ENCODE measurements at regions not wholly inside any gene's neighbourhood (a gene's known extent, or its start where the extent isn't known, plus 50 kb on each side); places are given as distances from the start of the nearest gene placed in this dataset.
"Not testable (repeated sequence)": the region's sequence is repeated elsewhere in the genome, so short reads cannot be mapped to it uniquely, and the experiment has no call there.

GRCh38 chr7:3148471-3148870 is 104.8 kb upstream of the CARD11 start:
- H3K4me3 ChIP-seq (ENCODE audit: insufficient read depth, low read depth, low read length); H3K27me3 ChIP-seq (ENCODE audit: control insufficient read depth, insufficient read depth, low read length); H3K36me3 ChIP-seq (replicated peaks; ENCODE audit: control insufficient read depth, insufficient read depth, low read length); DNase-seq: not testable (repeated sequence)

- Histone ChIP-seq H3K4me3 (ENCODE audit: insufficient read depth, low read depth, low read length) (no peak overlapping the region), H3K27me3 (ENCODE audit: control insufficient read depth, insufficient read depth, low read length) (no peaks in the 10 kb centered on the region), H3K36me3 (replicated peaks; ENCODE audit: control insufficient read depth, insufficient read depth, low read length) (no peaks in the 10 kb centered on the region)
- DNase-seq: no peak
Measured at GRCh38 chr7:3149231-3149995, 105.7 kb upstream of the CARD11 start.

- no peak for DNase-seq
Measured at GRCh38 chr7:3150027-3150426, 106.4 kb upstream of the CARD11 start.

GRCh38 chr7:3151784-3152183 is 108.1 kb upstream of the CARD11 start:
- Histone ChIP-seq H3K27me3 (ENCODE audit: control insufficient read depth, insufficient read depth, low read length) (no peaks in the 10 kb centered on the region), H3K4me3 (ENCODE audit: insufficient read depth, low read depth, low read length) (no peak overlapping the region), H3K36me3 (replicated peaks; ENCODE audit: control insufficient read depth, insufficient read depth, low read length) (no peaks in the 10 kb centered on the region)
- no peak for DNase-seq

More at GRCh38 chr7:3150027-3150426, 106.4 kb upstream of the CARD11 start:
- Histone ChIP-seq H3K27me3 (ENCODE audit: control insufficient read depth, insufficient read depth, low read length) (no peaks in the 10 kb centered on the region), H3K36me3 (replicated peaks; ENCODE audit: control insufficient read depth, insufficient read depth, low read length) (no peaks in the 10 kb centered on the region), H3K4me3 (ENCODE audit: insufficient read depth, low read depth, low read length) (no peak overlapping the region)

GRCh38 chr7:3152714-3153113 is 109.0 kb upstream of the CARD11 start:
- H3K36me3 ChIP-seq (replicated peaks; ENCODE audit: control insufficient read depth, insufficient read depth, low read length): no peaks in the 10 kb centered on the region
- H3K27me3 ChIP-seq (ENCODE audit: control insufficient read depth, insufficient read depth, low read length): no peaks in the 10 kb centered on the region
- H3K4me3 ChIP-seq (ENCODE audit: insufficient read depth, low read depth, low read length): no peak overlapping the region
- DNase-seq: no peak

- Histone ChIP-seq H3K36me3 (replicated peaks; ENCODE audit: control insufficient read depth, insufficient read depth, low read length) (no peaks in the 10 kb centered on the region), H3K27me3 (ENCODE audit: control insufficient read depth, insufficient read depth, low read length) (no peaks in the 10 kb centered on the region), H3K4me3 (ENCODE audit: insufficient read depth, low read depth, low read length) (no peak overlapping the region)
- no peak for DNase-seq
Measured at GRCh38 chr7:3153118-3153517, 109.5 kb upstream of the CARD11 start.

- DNase-seq: no peak
- no peaks in the 10 kb centered on the region for H3K27me3 ChIP-seq (ENCODE audit: control insufficient read depth, insufficient read depth, low read length)
- H3K4me3 ChIP-seq (ENCODE audit: insufficient read depth, low read depth, low read length): no peak overlapping the region
- no peaks in the 10 kb centered on the region for H3K36me3 ChIP-seq (replicated peaks; ENCODE audit: control insufficient read depth, insufficient read depth, low read length)
Measured at GRCh38 chr7:3154317-3154716, 110.7 kb upstream of the CARD11 start.

GRCh38 chr7:3154881-3155494 is 111.3 kb upstream of the CARD11 start:
- no peaks in the 10 kb centered on the region for H3K36me3 ChIP-seq (replicated peaks; ENCODE audit: control insufficient read depth, insufficient read depth, low read length)
- no peaks in the 10 kb centered on the region for H3K27me3 ChIP-seq (ENCODE audit: control insufficient read depth, insufficient read depth, low read length)
- no peak overlapping the region for H3K4me3 ChIP-seq (ENCODE audit: insufficient read depth, low read depth, low read length)
- peak; percentile 70 for DNase-seq

GRCh38 chr7:3156508-3156907 is 112.8 kb upstream of the CARD11 start:
- no peak for DNase-seq
- Histone ChIP-seq H3K27me3 (ENCODE audit: control insufficient read depth, insufficient read depth, low read length) (no peaks in the 10 kb centered on the region), H3K36me3 (replicated peaks; ENCODE audit: control insufficient read depth, insufficient read depth, low read length) (no peaks in the 10 kb centered on the region), H3K4me3 (ENCODE audit: insufficient read depth, low read depth, low read length) (no peak overlapping the region)

- DNase-seq: no peak
- Histone ChIP-seq H3K4me3 (ENCODE audit: insufficient read depth, low read depth, low read length) (no peak overlapping the region), H3K36me3 (replicated peaks; ENCODE audit: control insufficient read depth, insufficient read depth, low read length) (no peaks in the 10 kb centered on the region)
Measured at GRCh38 chr7:3157566-3158287, 114.1 kb upstream of the CARD11 start.

GRCh38 chr7:3158341-3158760 is 114.7 kb upstream of the CARD11 start:
- Histone ChIP-seq H3K27me3 (ENCODE audit: control insufficient read depth, insufficient read depth, low read length) (no peaks in the 10 kb centered on the region), H3K36me3 (replicated peaks; ENCODE audit: control insufficient read depth, insufficient read depth, low read length) (no peaks in the 10 kb centered on the region), H3K4me3 (ENCODE audit: insufficient read depth, low read depth, low read length) (no peak overlapping the region)
- DNase-seq: no peak

More at GRCh38 chr7:3157566-3158287, 114.1 kb upstream of the CARD11 start:
- H3K27me3 ChIP-seq (ENCODE audit: control insufficient read depth, insufficient read depth, low read length): no peaks in the 10 kb centered on the region

GRCh38 chr7:3159039-3159438 is 115.4 kb upstream of the CARD11 start:
- Histone ChIP-seq H3K4me3 (ENCODE audit: insufficient read depth, low read depth, low read length) (no peak overlapping the region), H3K27me3 (ENCODE audit: control insufficient read depth, insufficient read depth, low read length) (no peaks in the 10 kb centered on the region), H3K36me3 (replicated peaks; ENCODE audit: control insufficient read depth, insufficient read depth, low read length) (no peaks in the 10 kb centered on the region)
- DNase-seq: no peak

GRCh38 chr7:3159445-3159844 is 115.8 kb upstream of the CARD11 start:
- Histone ChIP-seq H3K27me3 (ENCODE audit: control insufficient read depth, insufficient read depth, low read length) (no peaks in the 10 kb centered on the region), H3K36me3 (replicated peaks; ENCODE audit: control insufficient read depth, insufficient read depth, low read length) (no peaks in the 10 kb centered on the region), H3K4me3 (ENCODE audit: insufficient read depth, low read depth, low read length) (no peak overlapping the region)
- no peak for DNase-seq

GRCh38 chr7:3159926-3160325 is 116.3 kb upstream of the CARD11 start:
- not testable (repeated sequence) for DNase-seq; H3K4me3 ChIP-seq (ENCODE audit: insufficient read depth, low read depth, low read length); H3K36me3 ChIP-seq (replicated peaks; ENCODE audit: control insufficient read depth, insufficient read depth, low read length); H3K27me3 ChIP-seq (ENCODE audit: control insufficient read depth, insufficient read depth, low read length)

- no peaks in the 10 kb centered on the region for H3K27me3 ChIP-seq (ENCODE audit: control insufficient read depth, insufficient read depth, low read length)
- DNase-seq: peak; percentile 72
- no peak overlapping the region for H3K4me3 ChIP-seq (ENCODE audit: insufficient read depth, low read depth, low read length)
- no peaks in the 10 kb centered on the region for H3K36me3 ChIP-seq (replicated peaks; ENCODE audit: control insufficient read depth, insufficient read depth, low read length)
Measured at GRCh38 chr7:3162289-3162688, 118.6 kb upstream of the CARD11 start.

Data from H7 (cell line).